ENCODE measurements at regions not wholly inside any gene's neighbourhood (a gene's known extent, or its start where the extent isn't known, plus 50 kb on each side); places are given as distances from the start of the nearest gene placed in this dataset.

- H3K9me3 ChIP-seq = no peaks in the 10 kb centered on the region
- CTCF ChIA-PET = no interaction called here
- DNase-seq = no peak
- no peaks in the 10 kb centered on the region for H3K27me3 ChIP-seq (replicated peaks; ENCODE audit: control insufficient read depth, insufficient read depth, low read length)
- no peaks in the 10 kb centered on the region for H3K4me1 Mint-ChIP-seq (ENCODE audit: low read depth, unreplicated experiment)
- no peak overlapping the region for H3K27ac Mint-ChIP-seq (ENCODE audit: unreplicated experiment)
- TF ChIP-seq CTCF (IDR thresholded peaks at IDR 0.05; ENCODE audit: insufficient read depth in 1 of 2, low read depth in 1 of 2, low read length in 1 of 2, severe bottlenecking in 1 of 2, unreplicated experiment in 1 of 2) = no peak
- no peaks in the 10 kb centered on the region for H3K9me3 Mint-ChIP-seq (ENCODE audit: unreplicated experiment)
- H3K4me3 ChIP-seq (ENCODE audit: low read depth, low read length) = no peak overlapping the region
- POLR2A ChIA-PET = no interaction called here
- no peak overlapping the region for H3K4me3 Mint-ChIP-seq (ENCODE audit: unreplicated experiment)
- no peaks in the 10 kb centered on the region for H3K4me1 ChIP-seq
- no TSS peak for BruUV-seq (replicated peaks)
- peaks cover 3% of the 10 kb centered on the region for H3K27me3 Mint-ChIP-seq (ENCODE audit: insufficient read depth, unreplicated experiment)
- no peaks in the 10 kb centered on the region for H3K36me3 ChIP-seq (ENCODE audit: control insufficient read depth, insufficient read depth, low read length)
- intact Hi-C loops (cut with micrococcal nuclease; ENCODE audit: unreplicated experiment) = no loop called here
- no peaks in the 10 kb centered on the region for H3K36me3 Mint-ChIP-seq (ENCODE audit: insufficient read depth, unreplicated experiment)
Observed at GRCh38 chr9:27799326-27799725, 226.0 kb upstream of the C9orf72 start.

- intact Hi-C loops (cut with micrococcal nuclease; ENCODE audit: unreplicated experiment) = no loop called here
- Histone ChIP-seq H3K4me1 (no peaks in the 10 kb centered on the region), H3K4me3 (ENCODE audit: low read depth, low read length) (no peak overlapping the region), H3K27me3 (replicated peaks; ENCODE audit: control insufficient read depth, insufficient read depth, low read length) (no peaks in the 10 kb centered on the region), H3K9me3 (no peaks in the 10 kb centered on the region), H3K36me3 (ENCODE audit: control insufficient read depth, insufficient read depth, low read length) (no peaks in the 10 kb centered on the region)
- H3K27me3 Mint-ChIP-seq (ENCODE audit: insufficient read depth, unreplicated experiment) = peaks cover 3% of the 10 kb centered on the region
- H3K9me3 Mint-ChIP-seq (ENCODE audit: unreplicated experiment) = no peaks in the 10 kb centered on the region
- no TSS peak for BruUV-seq (replicated peaks)
- no peak overlapping the region for H3K27ac Mint-ChIP-seq (ENCODE audit: unreplicated experiment)
- no peak overlapping the region for H3K4me3 Mint-ChIP-seq (ENCODE audit: unreplicated experiment)
- no peaks in the 10 kb centered on the region for H3K36me3 Mint-ChIP-seq (ENCODE audit: insufficient read depth, unreplicated experiment)
- ChIA-PET CTCF (no interaction called here), POLR2A (no interaction called here)
- DNase-seq = no peak
- no peaks in the 10 kb centered on the region for H3K4me1 Mint-ChIP-seq (ENCODE audit: low read depth, unreplicated experiment)
- TF ChIP-seq CTCF (IDR thresholded peaks at IDR 0.05; ENCODE audit: insufficient read depth in 1 of 2, low read depth in 1 of 2, low read length in 1 of 2, severe bottlenecking in 1 of 2, unreplicated experiment in 1 of 2) = no peak
Observed at GRCh38 chr9:27800159-27800558, 226.9 kb upstream of the C9orf72 start.

GRCh38 chr9:27800692-27801370, 227.6 kb upstream of the C9orf72 start:
- no peaks in the 10 kb centered on the region for H3K9me3 Mint-ChIP-seq (ENCODE audit: unreplicated experiment)
- intact Hi-C loops (cut with micrococcal nuclease; ENCODE audit: unreplicated experiment) = no loop called here
- H3K36me3 Mint-ChIP-seq (ENCODE audit: insufficient read depth, unreplicated experiment) = no peaks in the 10 kb centered on the region
- H3K27ac Mint-ChIP-seq (ENCODE audit: unreplicated experiment) = no peak overlapping the region
- BruUV-seq (replicated peaks) = no TSS peak
- TF ChIP-seq CTCF (IDR thresholded peaks at IDR 0.05; ENCODE audit: insufficient read depth in 1 of 2, low read depth in 1 of 2, low read length in 1 of 2, severe bottlenecking in 1 of 2, unreplicated experiment in 1 of 2) = no peak
- ChIA-PET CTCF (no interaction called here), POLR2A (no interaction called here)
- no peaks in the 10 kb centered on the region for H3K36me3 ChIP-seq (ENCODE audit: control insufficient read depth, insufficient read depth, low read length)
- no peak overlapping the region for H3K4me3 ChIP-seq (ENCODE audit: low read depth, low read length)
- no peaks in the 10 kb centered on the region for H3K9me3 ChIP-seq
- no peak for DNase-seq
- no peaks in the 10 kb centered on the region for H3K4me1 Mint-ChIP-seq (ENCODE audit: low read depth, unreplicated experiment)
- H3K4me1 ChIP-seq = no peaks in the 10 kb centered on the region
- H3K27me3 ChIP-seq (replicated peaks; ENCODE audit: control insufficient read depth, insufficient read depth, low read length) = no peaks in the 10 kb centered on the region
- H3K4me3 Mint-ChIP-seq (ENCODE audit: unreplicated experiment) = no peak overlapping the region
- H3K27me3 Mint-ChIP-seq (ENCODE audit: insufficient read depth, unreplicated experiment) = peaks cover 3% of the 10 kb centered on the region
